CD4-positive, alpha-beta T cell (primary cell): ENCODE measurements at regions not wholly inside any gene's neighbourhood (a gene's known extent, or its start where the extent isn't known, plus 50 kb on each side); places are given as distances from the start of the nearest gene placed in this dataset.
"Not testable (repeated sequence)": the region's sequence is repeated elsewhere in the genome, so short reads cannot be mapped to it uniquely, and the experiment has no call there.

ENCODE experiments used
- ATAC-seq: fragments of 200-7000 bp; cut with Tn5 transposase; one replicate; pipeline ENCODE4 v1.10.0; 2022; ENCODE audit warnings: mild to moderate bottlenecking; ENCODE audit not compliant: poor library complexity
- CTCF ChIA-PET: fragments of 350-600 bp; sonication (Branson Sonifier 250); formaldehyde crosslinking; loops from one replicate; lab custom pipeline; 2021; ENCODE audit warnings: antibody characterized with exemption, inconsistent platforms; lab: Charles Lee
- POLR2A ChIA-PET: fragments of 350-600 bp; sonication (Branson Sonifier 250); formaldehyde crosslinking; loops from one replicate; lab custom pipeline; 2021; ENCODE audit warnings: antibody characterized with exemption, inconsistent platforms; lab: Charles Lee
- DNase-seq, 14 experiments: peaks; one replicate each; pipeline ENCODE4 v3.0.0-alpha.2; 2013 to 2020; ENCODE audit warnings: mixed read lengths in 2 of 14
- H3K27ac ChIP-seq, 2 donors: one replicate each; pipeline versions ENCODE4 v1.5.1 to v1.7.0; 2013; ENCODE audit warnings: low read length in 2 of 2, low read depth in 1 of 2, mild to moderate bottlenecking in 1 of 2
- H3K27me3 ChIP-seq, 2 experiments: 1 replicate in 1 of 2; 2 replicates in 1 of 2; pipeline versions ENCODE4 v1.6.1 to v1.7.0; 2013; ENCODE audit warnings: low read length in 2 of 2, control low read depth in 1 of 2, mild to moderate bottlenecking in 1 of 2, moderate library complexity in 1 of 2; ENCODE audit not compliant: insufficient read depth in 2 of 2, control insufficient read depth in 1 of 2
- H3K36me3 ChIP-seq: one replicate; pipeline ENCODE4 v1.6.1; 2013; ENCODE audit warnings: low read length, control low read depth; ENCODE audit not compliant: insufficient read depth
- H3K4me1 ChIP-seq: one replicate; pipeline ENCODE4 v1.6.1; 2013; ENCODE audit warnings: low read length, control low read depth; ENCODE audit not compliant: insufficient read depth
- H3K4me3 ChIP-seq: one replicate; pipeline ENCODE4 v1.5.1; 2013; ENCODE audit warnings: mild to moderate bottlenecking, low read length, moderate library complexity
- H3K9me3 ChIP-seq, 2 experiments: 1 replicate in 1 of 2; 2 replicates in 1 of 2; pipeline versions ENCODE4 v1.6.1 to v1.7.0; 2013; ENCODE audit warnings: low read length in 2 of 2, mild to moderate bottlenecking in 2 of 2, control low read depth in 1 of 2, moderate library complexity in 1 of 2; ENCODE audit not compliant: control insufficient read depth in 1 of 2, insufficient read depth in 1 of 2
- H3K27ac Mint-ChIP-seq: one replicate; pipeline ENCODE4 v1.8.0; 2020; ENCODE audit warnings: mixed read lengths
- H3K27me3 Mint-ChIP-seq: one replicate; pipeline ENCODE4 v1.8.0; 2021; ENCODE audit warnings: mixed read lengths
- H3K36me3 Mint-ChIP-seq: one replicate; pipeline ENCODE4 v1.8.0; 2021; ENCODE audit warnings: low read depth, mixed read lengths
- H3K4me1 Mint-ChIP-seq: one replicate; pipeline ENCODE4 v1.8.0; 2021; ENCODE audit warnings: low read depth, mixed read lengths
- H3K4me3 Mint-ChIP-seq: one replicate; pipeline ENCODE4 v1.8.0; 2020; ENCODE audit warnings: mild to moderate bottlenecking, mixed read lengths
- H3K9me3 Mint-ChIP-seq: one replicate; pipeline ENCODE4 v1.8.0; 2020; ENCODE audit warnings: mixed read lengths
- CTCF ChIP-seq: fragments of 200-600 bp; IDR thresholded peaks from one replicate; pipeline ENCODE4 v1.8.0; 2022; ENCODE audit warnings: antibody characterized with exemption, mild to moderate bottlenecking
- intact Hi-C, 2 experiments: fragments of 100-400 bp; cut with DNase I in 1 of 2; cut with micrococcal nuclease in 1 of 2; formaldehyde crosslinking; loops; one replicate each; pipeline versions ENCODE4 v1.15.1 to v1.9.0; 2023 to 2025; cut with DNase I, micrococcal nuclease

GRCh38 chr17:5922476-5922875, 147.7 kb upstream of the WSCD1 start:
- no peak overlapping the region for H3K27ac ChIP-seq
- H3K4me1 Mint-ChIP-seq = no peaks in the 10 kb centered on the region
- no peak overlapping the region for H3K4me3 ChIP-seq
- H3K36me3 Mint-ChIP-seq = no peaks in the 10 kb centered on the region
- H3K9me3 ChIP-seq = no peaks in the 10 kb centered on the region
- TF ChIP-seq CTCF = no peak
- ATAC-seq (peak; percentile 29), DNase-seq (peak in 3 of 14 experiments; percentile 4 to 18 (median 8))
- peaks cover 2 to 4% of the 10 kb centered on the region in 2 experiments for H3K27me3 ChIP-seq
- H3K4me3 Mint-ChIP-seq = no peak overlapping the region
- no peaks in the 10 kb centered on the region for H3K36me3 ChIP-seq
- CTCF ChIA-PET = no interaction called here
- POLR2A ChIA-PET = no interaction called here
- no peaks in the 10 kb centered on the region for H3K4me1 ChIP-seq
- intact Hi-C loops = no loop called here
- H3K27me3 Mint-ChIP-seq = peaks cover 8% of the 10 kb centered on the region
- no peaks in the 10 kb centered on the region for H3K9me3 Mint-ChIP-seq
- H3K27ac Mint-ChIP-seq = no peak overlapping the region

- intact Hi-C loops = no loop called here
- H3K9me3 Mint-ChIP-seq = no peaks in the 10 kb centered on the region
- ATAC-seq (no peak), DNase-seq (no peak)
- ChIA-PET POLR2A (no interaction called here), CTCF (no interaction called here)
- Histone ChIP-seq H3K9me3 (no peaks in the 10 kb centered on the region), H3K27ac (no peak overlapping the region), H3K36me3 (no peaks in the 10 kb centered on the region), H3K27me3 (peaks cover 0 to 2% of the 10 kb centered on the region in 2 experiments), H3K4me3 (no peak overlapping the region), H3K4me1 (no peaks in the 10 kb centered on the region)
- H3K4me3 Mint-ChIP-seq = no peak overlapping the region
- H3K4me1 Mint-ChIP-seq = no peaks in the 10 kb centered on the region
- no peak for TF ChIP-seq CTCF
- no peaks in the 10 kb centered on the region for H3K36me3 Mint-ChIP-seq
- H3K27me3 Mint-ChIP-seq = peaks cover 16% of the 10 kb centered on the region
- no peak overlapping the region for H3K27ac Mint-ChIP-seq
Observed at GRCh38 chr17:5929721-5930120, 140.5 kb upstream of the WSCD1 start.

GRCh38 chr17:5930555-5930954, 139.6 kb upstream of the WSCD1 start:
- H3K27ac Mint-ChIP-seq, CTCF ChIA-PET, intact Hi-C loops, H3K4me3 Mint-ChIP-seq, H3K9me3 Mint-ChIP-seq, H3K27ac ChIP-seq, H3K4me3 ChIP-seq, H3K4me1 Mint-ChIP-seq, POLR2A ChIA-PET, DNase-seq, H3K27me3 ChIP-seq, H3K9me3 ChIP-seq, H3K36me3 Mint-ChIP-seq, H3K36me3 ChIP-seq, ATAC-seq, H3K4me1 ChIP-seq: not testable (repeated sequence)
- H3K27me3 Mint-ChIP-seq = peaks cover 16% of the 10 kb centered on the region

GRCh38 chr17:5931616-5932015, 138.6 kb upstream of the WSCD1 start:
- Mint-ChIP-seq H3K9me3 (no peaks in the 10 kb centered on the region), H3K27me3 (peaks cover 16% of the 10 kb centered on the region), H3K27ac (no peak overlapping the region), H3K4me3 (no peak overlapping the region), H3K36me3 (no peaks in the 10 kb centered on the region), H3K4me1 (no peaks in the 10 kb centered on the region)
- Histone ChIP-seq H3K4me1 (no peaks in the 10 kb centered on the region), H3K27ac (no peak overlapping the region), H3K27me3 (no peaks in the 10 kb centered on the region), H3K9me3 (no peaks in the 10 kb centered on the region), H3K4me3 (no peak overlapping the region), H3K36me3 (no peaks in the 10 kb centered on the region)
- ATAC-seq = no peak
- no peak for TF ChIP-seq CTCF
- no peak for DNase-seq
- ChIA-PET POLR2A (no interaction called here), CTCF (no interaction called here)
- intact Hi-C loops = no loop called here
